ENCODE measurements at regions not wholly inside any gene's neighbourhood (a gene's known extent, or its start where the extent isn't known, plus 50 kb on each side); places are given as distances from the start of the nearest gene placed in this dataset.

DNA sequence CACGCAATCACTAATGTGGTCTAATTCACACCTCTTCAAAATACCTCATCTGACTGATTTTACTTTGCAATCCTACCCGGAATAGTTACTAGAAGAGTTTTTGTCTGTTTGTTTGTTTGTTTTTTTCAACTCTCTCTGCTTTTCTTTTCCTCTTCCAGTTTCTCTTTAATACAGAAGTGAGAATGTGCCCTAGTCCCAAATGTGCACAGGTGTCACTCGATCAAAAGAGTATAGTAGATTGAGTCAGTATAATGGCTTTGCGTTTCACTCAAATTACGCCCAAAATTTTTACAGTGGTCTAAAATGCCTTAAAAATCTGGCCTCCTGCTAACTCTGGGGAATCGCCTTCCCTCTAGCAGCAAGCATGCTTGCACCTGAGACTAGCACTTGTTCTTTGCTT, 1536.8 kb downstream of the KCNT2 start:
- DNase-seq (ENCODE audit: low read depth) = no peak
- H3K4me3 ChIP-seq (ENCODE audit: low read depth, low read length) = no peak overlapping the region
- TF ChIP-seq, protein P1, sequence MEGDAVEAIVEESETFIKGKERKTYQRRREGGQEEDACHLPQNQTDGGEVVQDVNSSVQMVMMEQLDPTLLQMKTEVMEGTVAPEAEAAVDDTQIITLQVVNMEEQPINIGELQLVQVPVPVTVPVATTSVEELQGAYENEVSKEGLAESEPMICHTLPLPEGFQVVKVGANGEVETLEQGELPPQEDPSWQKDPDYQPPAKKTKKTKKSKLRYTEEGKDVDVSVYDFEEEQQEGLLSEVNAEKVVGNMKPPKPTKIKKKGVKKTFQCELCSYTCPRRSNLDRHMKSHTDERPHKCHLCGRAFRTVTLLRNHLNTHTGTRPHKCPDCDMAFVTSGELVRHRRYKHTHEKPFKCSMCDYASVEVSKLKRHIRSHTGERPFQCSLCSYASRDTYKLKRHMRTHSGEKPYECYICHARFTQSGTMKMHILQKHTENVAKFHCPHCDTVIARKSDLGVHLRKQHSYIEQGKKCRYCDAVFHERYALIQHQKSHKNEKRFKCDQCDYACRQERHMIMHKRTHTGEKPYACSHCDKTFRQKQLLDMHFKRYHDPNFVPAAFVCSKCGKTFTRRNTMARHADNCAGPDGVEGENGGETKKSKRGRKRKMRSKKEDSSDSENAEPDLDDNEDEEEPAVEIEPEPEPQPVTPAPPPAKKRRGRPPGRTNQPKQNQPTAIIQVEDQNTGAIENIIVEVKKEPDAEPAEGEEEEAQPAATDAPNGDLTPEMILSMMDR (IDR thresholded peaks at IDR 0.05; ENCODE audit: insufficient read depth, low read depth, low read length) = no peak

DNA sequence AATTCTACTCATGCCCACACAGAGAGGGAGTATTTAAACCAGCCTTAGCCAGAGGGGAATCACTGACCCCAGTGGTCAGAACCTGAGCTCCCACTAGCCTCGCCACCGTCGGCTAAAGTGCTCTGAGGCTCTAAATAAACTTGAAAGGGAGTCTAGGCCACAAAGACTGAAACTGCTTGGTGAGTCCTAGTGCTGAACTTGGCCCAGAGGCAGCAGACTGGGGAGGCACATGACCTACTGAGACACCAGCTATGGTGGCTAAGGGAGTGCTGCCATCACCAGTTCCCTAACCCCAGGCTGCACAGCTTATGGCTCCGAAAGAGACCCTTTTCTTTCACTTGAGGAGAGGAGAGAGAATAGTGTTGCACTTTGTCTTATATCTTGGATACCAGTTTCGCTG, 1542.8 kb downstream of the KCNT2 start:
- TF ChIP-seq, protein P1 (IDR thresholded peaks at IDR 0.05; ENCODE audit: insufficient read depth, low read depth, low read length) = no peak
- DNase-seq (ENCODE audit: low read depth) = no peak
- no peak overlapping the region for H3K4me3 ChIP-seq (ENCODE audit: low read depth, low read length)

DNA sequence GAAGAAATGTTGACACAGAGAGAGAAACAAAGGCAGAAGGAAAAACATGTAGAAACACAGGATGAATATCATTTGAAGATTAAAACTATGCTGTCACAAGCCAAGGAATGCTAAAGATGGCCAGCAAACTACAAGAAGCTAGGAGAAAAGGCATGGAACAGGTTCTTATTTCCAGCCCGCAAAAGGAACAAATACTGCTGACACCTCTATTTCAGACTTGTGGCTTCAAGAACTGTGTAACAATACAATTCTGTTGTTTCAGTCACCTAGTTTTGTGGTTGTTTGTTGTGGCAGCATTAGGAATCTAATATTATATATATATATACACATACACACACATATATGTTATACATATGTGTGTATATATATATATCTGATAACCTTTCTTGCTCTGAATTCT, 1543.9 kb downstream of the KCNT2 start:
- TF ChIP-seq, protein P1 (IDR thresholded peaks at IDR 0.05; ENCODE audit: insufficient read depth, low read depth, low read length) = no peak
- H3K4me3 ChIP-seq (ENCODE audit: low read depth, low read length) = no peak overlapping the region
- DNase-seq (ENCODE audit: low read depth) = no peak

DNA sequence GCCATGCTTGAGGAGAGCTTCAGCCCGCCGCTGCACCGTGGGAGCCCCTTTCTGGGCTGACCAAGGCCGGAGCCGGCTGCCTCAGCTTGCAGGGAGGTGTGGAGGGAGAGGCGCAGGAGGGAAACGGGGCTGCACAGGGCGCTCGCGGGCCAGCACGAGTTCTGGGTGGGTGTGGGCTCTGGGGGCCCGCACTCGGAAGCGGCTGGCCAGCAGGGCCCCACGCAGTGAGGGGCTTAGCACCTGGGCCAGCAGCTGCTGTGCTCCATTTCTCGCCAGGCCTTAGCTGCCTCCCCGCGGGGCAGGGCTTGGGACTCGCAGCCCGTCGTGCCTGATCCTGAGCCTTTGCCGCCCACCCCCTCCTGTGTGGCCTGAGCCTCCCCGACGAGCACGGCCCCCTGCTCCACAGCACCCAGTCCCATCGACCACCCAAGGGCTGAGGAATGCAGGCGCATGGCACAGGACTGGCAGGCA, 1554.0 kb downstream of the KCNT2 start:
- no peak for DNase-seq (ENCODE audit: low read depth)
- TF ChIP-seq, protein P1 (IDR thresholded peaks at IDR 0.05; ENCODE audit: insufficient read depth, low read depth, low read length) = no peak
- no peak overlapping the region for H3K4me3 ChIP-seq (ENCODE audit: low read depth, low read length)

DNA sequence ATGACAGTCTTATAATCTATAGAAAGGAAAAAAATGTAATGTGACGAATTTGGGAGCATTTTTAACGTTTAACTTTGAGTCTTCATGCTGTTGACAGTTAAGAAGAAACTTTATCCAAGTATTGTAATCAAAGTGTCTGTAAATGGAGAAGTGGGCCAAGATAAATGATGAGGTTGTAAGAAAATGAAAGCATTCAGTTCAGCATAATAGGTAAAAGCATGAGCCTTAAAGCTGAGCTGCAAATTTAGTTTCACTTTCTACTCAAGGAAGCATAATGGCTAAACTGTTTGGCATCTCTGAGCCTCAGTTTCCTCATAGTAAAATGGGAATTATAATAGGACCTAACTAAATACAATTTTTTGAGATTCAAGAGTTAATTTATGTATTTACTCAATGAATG, 1554.8 kb downstream of the KCNT2 start:
- no peak for DNase-seq (ENCODE audit: low read depth)
- no peak overlapping the region for H3K4me3 ChIP-seq (ENCODE audit: low read depth, low read length)

DNA sequence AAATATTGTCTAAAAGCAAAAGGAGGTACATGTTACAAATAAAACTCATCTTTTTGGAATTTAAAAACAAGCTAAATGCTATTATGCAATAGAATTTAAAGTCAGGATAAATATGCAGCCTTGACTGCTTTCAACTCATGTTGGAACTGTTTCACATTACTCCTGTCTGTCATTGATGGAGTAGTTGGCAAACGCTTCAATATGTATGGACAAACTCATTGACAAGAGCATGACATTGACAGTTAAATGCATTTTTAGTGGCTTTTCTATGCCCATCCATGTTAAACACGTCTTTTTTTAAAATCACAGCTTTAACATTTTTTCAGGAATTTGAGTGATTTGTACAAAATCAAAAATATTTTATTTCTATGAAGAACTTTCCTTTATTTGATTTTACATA, 1560.5 kb downstream of the KCNT2 start:
- H3K4me3 ChIP-seq (ENCODE audit: low read depth, low read length) = no peak overlapping the region
- DNase-seq (ENCODE audit: low read depth) = no peak
- TF ChIP-seq, protein P1 (IDR thresholded peaks at IDR 0.05; ENCODE audit: insufficient read depth, low read depth, low read length) = no peak

More for the DNA sequence above, 1554.8 kb downstream of the KCNT2 start:
- TF ChIP-seq, protein P1 (IDR thresholded peaks at IDR 0.05; ENCODE audit: insufficient read depth, low read depth, low read length) = no peak

DNA sequence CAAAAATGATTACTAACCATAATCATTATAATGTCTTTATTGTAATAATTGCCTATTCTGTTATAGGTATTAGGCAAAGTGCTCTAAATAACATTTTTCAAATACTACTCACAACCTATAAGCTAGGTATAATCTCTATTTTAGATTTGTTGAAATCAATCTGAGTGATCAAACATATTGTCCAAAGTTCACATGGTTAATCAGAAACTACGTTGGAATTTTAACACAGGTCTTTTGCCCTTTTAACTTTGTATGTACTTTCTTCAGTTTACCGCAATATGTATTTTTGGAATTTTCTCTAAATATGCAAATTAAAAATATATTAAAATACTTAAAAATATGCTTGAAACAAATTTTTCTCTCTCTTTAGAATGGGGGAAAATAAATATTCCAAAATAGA, 1563.2 kb downstream of the KCNT2 start:
- no peak for DNase-seq (ENCODE audit: low read depth)
- no peak overlapping the region for H3K4me3 ChIP-seq (ENCODE audit: low read depth, low read length)
- TF ChIP-seq, protein P1 (IDR thresholded peaks at IDR 0.05; ENCODE audit: insufficient read depth, low read depth, low read length) = no peak

All from fibroblast of villous mesenchyme (primary cell).